ENCODE measurements at regions not wholly inside any gene's neighbourhood (a gene's known extent, or its start where the extent isn't known, plus 50 kb on each side); places are given as distances from the start of the nearest gene placed in this dataset.

- TF ChIP-seq CTCF (IDR thresholded peaks at IDR 0.05; ENCODE audit: borderline replicate concordance): no peak
- H3K27me3 ChIP-seq (ENCODE audit: low read depth): no peaks in the 10 kb centered on the region
- peaks cover 14% of the 10 kb centered on the region for H3K4me1 ChIP-seq
- no peak overlapping the region for H3K4me3 ChIP-seq
- DNase-seq: no peak
- peaks cover 15% of the 10 kb centered on the region for H3K36me3 ChIP-seq
- intact Hi-C loops (cut with micrococcal nuclease): no loop called here
- H3K27ac ChIP-seq (replicated peaks): peak overlapping the region; percentile 48
- H3K9me3 ChIP-seq (replicated peaks): peaks cover 35% of the 10 kb centered on the region
These were observed 186.7 kb downstream of the CRPPA start for GRCh38 chr7:16234493-16235146.

DNA sequence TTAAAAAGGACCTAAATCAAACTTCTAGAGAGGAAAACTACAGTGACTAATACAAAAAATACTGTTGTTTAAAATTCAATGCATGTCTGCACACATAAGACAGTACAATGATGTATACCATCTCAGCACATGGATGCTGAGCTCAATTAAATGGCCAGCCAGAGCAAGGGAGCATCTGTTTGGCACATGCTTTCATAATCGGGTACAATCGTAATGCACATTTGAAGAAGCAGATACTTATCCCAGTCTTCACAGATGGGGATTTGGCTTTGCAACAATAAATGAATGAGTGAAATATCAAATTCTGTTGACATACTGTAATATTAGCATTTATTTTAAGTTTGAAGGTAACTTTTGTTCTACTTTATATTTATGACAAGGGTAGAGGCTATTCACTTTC, 187.8 kb downstream of the CRPPA start:
- Histone ChIP-seq H3K4me3 (no peak overlapping the region), H3K4me1 (peaks cover 14% of the 10 kb centered on the region), H3K9me3 (replicated peaks) (peaks cover 46% of the 10 kb centered on the region), H3K27ac (replicated peaks) (no peak overlapping the region), H3K36me3 (peaks cover 15% of the 10 kb centered on the region), H3K27me3 (ENCODE audit: low read depth) (no peaks in the 10 kb centered on the region)
- intact Hi-C loops (cut with micrococcal nuclease): no loop called here
- no peak for DNase-seq
- no peak for TF ChIP-seq CTCF (IDR thresholded peaks at IDR 0.05; ENCODE audit: borderline replicate concordance)

- H3K27me3 ChIP-seq (ENCODE audit: low read depth): no peaks in the 10 kb centered on the region
- intact Hi-C loops (cut with micrococcal nuclease): no loop called here
- H3K4me3 ChIP-seq: no peak overlapping the region
- peaks cover 59% of the 10 kb centered on the region for H3K9me3 ChIP-seq (replicated peaks)
- DNase-seq: no peak
- H3K27ac ChIP-seq (replicated peaks): no peak overlapping the region
- H3K36me3 ChIP-seq: peaks cover 15% of the 10 kb centered on the region
- peaks cover 14% of the 10 kb centered on the region for H3K4me1 ChIP-seq
- no peak for TF ChIP-seq CTCF (IDR thresholded peaks at IDR 0.05; ENCODE audit: borderline replicate concordance)
These were observed 189.1 kb downstream of the CRPPA start for GRCh38 chr7:16232273-16232672.

GRCh38 chr7:16223963-16224707, 197.2 kb downstream of the CRPPA start:
- TF ChIP-seq CTCF (IDR thresholded peaks at IDR 0.05; ENCODE audit: borderline replicate concordance): no peak

DNA sequence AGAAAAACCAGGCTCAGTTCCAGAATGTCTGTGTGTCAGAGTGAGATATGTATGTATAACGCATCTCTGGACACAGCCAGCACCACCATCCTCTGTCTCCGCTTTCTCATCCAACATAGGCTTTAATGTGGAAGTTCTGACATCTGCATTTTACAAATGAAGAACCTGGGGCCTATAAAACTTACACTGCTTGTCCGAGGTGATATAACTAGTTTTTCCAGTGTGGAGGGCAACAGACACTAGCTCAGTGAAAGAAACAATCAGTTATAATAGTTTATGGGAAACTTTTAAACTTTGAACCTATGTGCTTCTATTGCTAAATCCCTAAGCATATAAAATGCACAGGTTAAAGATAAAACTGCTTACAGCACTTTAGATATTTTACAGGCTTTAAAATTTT, 208.7 kb downstream of the CRPPA start:
- DNase-seq: no peak
- Histone ChIP-seq H3K9me3 (replicated peaks) (no peaks in the 10 kb centered on the region), H3K27me3 (ENCODE audit: low read depth) (no peaks in the 10 kb centered on the region), H3K4me3 (no peak overlapping the region), H3K27ac (replicated peaks) (no peak overlapping the region), H3K4me1 (no peaks in the 10 kb centered on the region), H3K36me3 (no peaks in the 10 kb centered on the region)
- no peak for TF ChIP-seq CTCF (IDR thresholded peaks at IDR 0.05; ENCODE audit: borderline replicate concordance)
- intact Hi-C loops (cut with micrococcal nuclease): no loop called here

More at GRCh38 chr7:16223963-16224707, 197.2 kb downstream of the CRPPA start:
- Histone ChIP-seq H3K4me1 (no peaks in the 10 kb centered on the region), H3K9me3 (replicated peaks) (peaks cover 26% of the 10 kb centered on the region), H3K27me3 (ENCODE audit: low read depth) (no peaks in the 10 kb centered on the region), H3K27ac (replicated peaks) (no peak overlapping the region), H3K4me3 (no peak overlapping the region), H3K36me3 (no peaks in the 10 kb centered on the region)
- no peak for DNase-seq
- intact Hi-C loops (cut with micrococcal nuclease): no loop called here
